Duodenal mucosa (tissue), 2 donors: ENCODE measurements at regions not wholly inside any gene's neighbourhood (a gene's known extent, or its start where the extent isn't known, plus 50 kb on each side); places are given as distances from the start of the nearest gene placed in this dataset.
"Not testable (repeated sequence)": the region's sequence is repeated elsewhere in the genome, so short reads cannot be mapped to it uniquely, and the experiment has no call there.

Source experiments
- H3K27ac ChIP-seq: one replicate; pipeline ENCODE4 v1.7.0; 2013; ENCODE audit warnings: low read depth, low read length
- H3K27me3 ChIP-seq, 2 donors: one replicate each; pipeline ENCODE4 v1.7.0; 2013; ENCODE audit warnings: low read length in 2 of 2, control low read depth in 1 of 2; ENCODE audit not compliant: insufficient read depth in 2 of 2, control insufficient read depth in 1 of 2
- H3K36me3 ChIP-seq, 2 donors: one replicate each; pipeline ENCODE4 v1.7.0; 2013; ENCODE audit warnings: low read length in 2 of 2, control low read depth in 1 of 2; ENCODE audit not compliant: insufficient read depth in 2 of 2, control insufficient read depth in 1 of 2
- H3K4me1 ChIP-seq, 2 donors: one replicate each; pipeline ENCODE4 v1.7.0; 2013; ENCODE audit warnings: low read length in 2 of 2, control low read depth in 1 of 2; ENCODE audit not compliant: insufficient read depth in 2 of 2, control insufficient read depth in 1 of 2
- H3K4me3 ChIP-seq, 2 donors: one replicate each; pipeline ENCODE4 v1.7.0; 2013; ENCODE audit warnings: low read length in 2 of 2, low read depth in 1 of 2
- H3K9ac ChIP-seq, 2 donors: one replicate each; pipeline ENCODE4 v1.7.0; 2013; ENCODE audit warnings: low read length in 2 of 2, low read depth in 1 of 2
- H3K9me3 ChIP-seq, 2 donors: one replicate each; pipeline ENCODE4 v1.7.0; 2013; ENCODE audit warnings: low read length in 2 of 2, control low read depth in 1 of 2; ENCODE audit not compliant: control insufficient read depth in 1 of 2

- Histone ChIP-seq H3K27me3 (no peaks in the 10 kb centered on the region), H3K4me3 (no peak overlapping the region), H3K27ac (no peak overlapping the region), H3K4me1 (no peaks in the 10 kb centered on the region), H3K9me3 (peaks cover 15 to 30% of the 10 kb centered on the region in 2 donors), H3K36me3 (no peaks in the 10 kb centered on the region), H3K9ac (no peak overlapping the region)
Observed at GRCh38 chr13:55159765-55160164, 1981.0 kb upstream of the PRR20A start.

GRCh38 chr13:55160867-55161266 lies 1979.9 kb upstream of the PRR20A start:
- Histone ChIP-seq H3K36me3 (no peaks in the 10 kb centered on the region), H3K27me3 (no peaks in the 10 kb centered on the region), H3K4me1 (no peaks in the 10 kb centered on the region), H3K4me3 (no peak overlapping the region), H3K27ac (no peak overlapping the region), H3K9me3 (peaks cover 20 to 25% of the 10 kb centered on the region in 2 donors), H3K9ac (no peak overlapping the region)

- not testable (repeated sequence) for H3K4me3 ChIP-seq, H3K9ac ChIP-seq, H3K4me1 ChIP-seq, H3K36me3 ChIP-seq, H3K27me3 ChIP-seq, H3K27ac ChIP-seq
- H3K9me3 ChIP-seq, result peaks cover 8 to 14% of the 10 kb centered on the region in 2 donors
Observed at GRCh38 chr13:55178582-55178981, 1962.1 kb upstream of the PRR20A start.

GRCh38 chr13:55190996-55191395 lies 1949.7 kb upstream of the PRR20A start:
- Histone ChIP-seq H3K27me3 (no peaks in the 10 kb centered on the region), H3K27ac (no peak overlapping the region), H3K9ac (no peak overlapping the region), H3K36me3 (no peaks in the 10 kb centered on the region), H3K4me1 (no peaks in the 10 kb centered on the region), H3K4me3 (no peak overlapping the region), H3K9me3 (peaks cover 0 to 8% of the 10 kb centered on the region in 2 donors)

- Histone ChIP-seq H3K27ac (no peak overlapping the region), H3K9me3 (peaks cover 12 to 20% of the 10 kb centered on the region in 2 donors), H3K4me1 (no peaks in the 10 kb centered on the region), H3K4me3 (no peak overlapping the region), H3K36me3 (no peaks in the 10 kb centered on the region), H3K9ac (no peak overlapping the region), H3K27me3 (no peaks in the 10 kb centered on the region)
Observed at GRCh38 chr13:55199134-55199533, 1941.6 kb upstream of the PRR20A start.

GRCh38 chr13:55214841-55215345 lies 1925.8 kb upstream of the PRR20A start:
- Histone ChIP-seq H3K9me3 (no peaks in the 10 kb centered on the region), H3K9ac (no peak overlapping the region), H3K36me3 (no peaks in the 10 kb centered on the region), H3K4me3 (no peak overlapping the region), H3K27ac (no peak overlapping the region), H3K4me1 (no peaks in the 10 kb centered on the region), H3K27me3 (no peaks in the 10 kb centered on the region)

GRCh38 chr13:55219538-55219937 lies 1921.2 kb upstream of the PRR20A start:
- H3K9ac ChIP-seq, result no peak overlapping the region
- H3K4me3 ChIP-seq, result no peak overlapping the region
- H3K9me3 ChIP-seq, result peaks cover 0 to 2% of the 10 kb centered on the region in 2 donors
- no peak overlapping the region for H3K27ac ChIP-seq
- no peaks in the 10 kb centered on the region for H3K36me3 ChIP-seq
- H3K27me3 ChIP-seq, result no peaks in the 10 kb centered on the region
- no peaks in the 10 kb centered on the region for H3K4me1 ChIP-seq

- H3K27ac ChIP-seq, result no peak overlapping the region
- no peaks in the 10 kb centered on the region for H3K27me3 ChIP-seq
Observed at GRCh38 chr13:55229906-55230569, 1910.7 kb upstream of the PRR20A start.

GRCh38 chr13:55230570-55230908 lies 1910.2 kb upstream of the PRR20A start:
- H3K27me3 ChIP-seq, result no peaks in the 10 kb centered on the region
- no peak overlapping the region for H3K9ac ChIP-seq
- no peak overlapping the region for H3K27ac ChIP-seq
- no peaks in the 10 kb centered on the region for H3K4me1 ChIP-seq
- no peaks in the 10 kb centered on the region for H3K36me3 ChIP-seq
- H3K4me3 ChIP-seq, result no peak overlapping the region
- peaks cover 3 to 10% of the 10 kb centered on the region in 2 donors for H3K9me3 ChIP-seq

More at GRCh38 chr13:55229906-55230569, 1910.7 kb upstream of the PRR20A start:
- Histone ChIP-seq H3K9me3 (peaks cover 3 to 10% of the 10 kb centered on the region in 2 donors), H3K4me3 (no peak overlapping the region), H3K4me1 (no peaks in the 10 kb centered on the region), H3K36me3 (no peaks in the 10 kb centered on the region), H3K9ac (no peak overlapping the region)

GRCh38 chr13:55234311-55234710 lies 1906.4 kb upstream of the PRR20A start:
- H3K27ac ChIP-seq, result no peak overlapping the region
- peaks cover 0 to 6% of the 10 kb centered on the region in 2 donors for H3K9me3 ChIP-seq
- no peaks in the 10 kb centered on the region for H3K4me1 ChIP-seq
- H3K4me3 ChIP-seq, result no peak overlapping the region
- no peak overlapping the region for H3K9ac ChIP-seq
- H3K27me3 ChIP-seq, result no peaks in the 10 kb centered on the region
- no peaks in the 10 kb centered on the region for H3K36me3 ChIP-seq
